Upper lobe of left lung (tissue), 6 donors: ENCODE measurements at regions not wholly inside any gene's neighbourhood (a gene's known extent, or its start where the extent isn't known, plus 50 kb on each side); places are given as distances from the start of the nearest gene placed in this dataset.

ENCODE experiments used
- ATAC-seq, 2 donors: fragments of 200-7000 bp; cut with Tn5 transposase; one replicate each; pipeline ENCODE4 v1.9.1; 2022; ENCODE audit warnings: mild to moderate bottlenecking in 2 of 2, moderate library complexity in 2 of 2; ENCODE audit not compliant: low FRiP score in 2 of 2
- DNase-seq, 2 donors: peaks; one replicate each; pipeline ENCODE4 v3.0.0-alpha.2; 2019 to 2020
- H3K27ac ChIP-seq, 4 donors: fragments of 200-600 bp; sonication (generic); one replicate each; pipeline ENCODE4 v1.5.1; 2016 to 2019
- H3K27me3 ChIP-seq, 4 donors: fragments of 200-600 bp; sonication (generic); one replicate each; pipeline ENCODE4 v1.5.1; 2017 to 2019
- H3K36me3 ChIP-seq, 4 donors: fragments of 200-600 bp; sonication (generic); one replicate each; pipeline ENCODE4 v1.5.1; 2016 to 2019
- H3K4me1 ChIP-seq, 4 donors: fragments of 200-600 bp; sonication (generic); one replicate each; pipeline ENCODE4 v1.5.1; 2018 to 2019
- H3K4me3 ChIP-seq, 4 donors: fragments of 200-600 bp; sonication (generic); one replicate each; pipeline ENCODE4 v1.5.1; 2017 to 2019; ENCODE audit warnings: mild to moderate bottlenecking in 2 of 4, moderate library complexity in 1 of 4
- H3K9me3 ChIP-seq, 4 donors: fragments of 200-600 bp; sonication (generic); one replicate each; pipeline ENCODE4 v1.5.1; 2018 to 2019
- CTCF ChIP-seq, 6 experiments: fragments of 450-650 bp in 4 of 6; fragments of 200-600 bp in 2 of 6; sonication (generic) in 2 of 6; IDR thresholded peaks; one replicate each; pipeline ENCODE4 v1.5.1; 2016 to 2019; ENCODE audit warnings: antibody characterized with exemption in 6 of 6
- EP300 ChIP-seq, 4 donors: sonication (generic); formaldehyde crosslinking; IDR thresholded peaks; one replicate each; pipeline ENCODE4 v1.5.1; 2017; ENCODE audit warnings: antibody characterized with exemption in 4 of 4, control low read depth in 2 of 4
- POLR2A ChIP-seq, 4 donors: fragments of 450-650 bp; IDR thresholded peaks; one replicate each; pipeline ENCODE4 v1.5.1; 2016 to 2017; ENCODE audit warnings: antibody characterized with exemption in 4 of 4, mild to moderate bottlenecking in 2 of 4
- POLR2AphosphoS5 ChIP-seq, 2 donors: sonication (generic); formaldehyde crosslinking; IDR thresholded peaks; one replicate each; pipeline ENCODE4 v1.5.1; 2017; ENCODE audit warnings: antibody characterized with exemption in 2 of 2
- WGBS, 2 donors: methylation state at CpG; one replicate each; pipeline ENCODE4 v1.1.5; 2017 to 2018; 5-methylcytosine and 5-hydroxymethylcytosine counted together
- donor health status: DM: no; HTN: no; CAD: no; lungs with moderate emphysema.
- donor health status: DM: no; HTN: yes; CAD: no; lungs with severe emphysema.

GRCh38 chr7:40987571-40987970 lies 715.3 kb downstream of the INHBA start:
- Histone ChIP-seq H3K36me3 (no peaks in the 10 kb centered on the region), H3K9me3 (no peaks in the 10 kb centered on the region), H3K4me3 (no peak overlapping the region), H3K27ac (no peak overlapping the region), H3K4me1 (no peaks in the 10 kb centered on the region), H3K27me3 (no peaks in the 10 kb centered on the region)
- ATAC-seq (no peak), DNase-seq (no peak)
- 98% methylated on average over 2 of the region's 2 CpGs for WGBS, 2 donors
- TF ChIP-seq POLR2A (IDR thresholded peaks at IDR 0.05) (no peak), EP300 (IDR thresholded peaks at IDR 0.05) (no peak), CTCF (IDR thresholded peaks at IDR 0.05) (no peak), POLR2AphosphoS5 (IDR thresholded peaks at IDR 0.05) (no peak)

GRCh38 chr7:40986351-40986873 lies 716.5 kb downstream of the INHBA start:
- ATAC-seq = peak in 1 of 2 donors; percentile 82

GRCh38 chr7:40983111-40983510 lies 719.8 kb downstream of the INHBA start:
- H3K27me3 ChIP-seq = no peaks in the 10 kb centered on the region
- no peak for DNase-seq
- H3K9me3 ChIP-seq = no peaks in the 10 kb centered on the region
- TF ChIP-seq POLR2A (IDR thresholded peaks at IDR 0.05) (no peak), POLR2AphosphoS5 (IDR thresholded peaks at IDR 0.05) (no peak), CTCF (IDR thresholded peaks at IDR 0.05) (no peak), EP300 (IDR thresholded peaks at IDR 0.05) (no peak)
- no peaks in the 10 kb centered on the region for H3K36me3 ChIP-seq
- no peak overlapping the region for H3K27ac ChIP-seq
- no peak overlapping the region for H3K4me3 ChIP-seq
- 69 to 83% methylated on average over 4 to 5 of the region's 5 CpGs for WGBS, 2 donors
- no peaks in the 10 kb centered on the region for H3K4me1 ChIP-seq
- no peak for ATAC-seq

More at GRCh38 chr7:40986351-40986873, 716.5 kb downstream of the INHBA start:
- no peak overlapping the region for H3K27ac ChIP-seq
- no peaks in the 10 kb centered on the region for H3K27me3 ChIP-seq
- no peaks in the 10 kb centered on the region for H3K9me3 ChIP-seq
- no peaks in the 10 kb centered on the region for H3K4me1 ChIP-seq
- TF ChIP-seq CTCF (IDR thresholded peaks at IDR 0.05) (no peak), POLR2A (IDR thresholded peaks at IDR 0.05) (no peak)
- no peaks in the 10 kb centered on the region for H3K36me3 ChIP-seq
- 77 to 78% methylated on average over 7 of the region's 7 CpGs for WGBS, 2 donors
- DNase-seq = no peak
- no peak overlapping the region for H3K4me3 ChIP-seq

- no peak for DNase-seq
- H3K27me3 ChIP-seq = no peaks in the 10 kb centered on the region
- H3K9me3 ChIP-seq = no peaks in the 10 kb centered on the region
- H3K4me1 ChIP-seq = no peaks in the 10 kb centered on the region
- no peak overlapping the region for H3K27ac ChIP-seq
- no peak for ATAC-seq
- no peaks in the 10 kb centered on the region for H3K36me3 ChIP-seq
- WGBS, 2 donors = 75 to 89% methylated on average over 3 to 6 of the region's 6 CpGs
- TF ChIP-seq EP300 (IDR thresholded peaks at IDR 0.05) (no peak), POLR2A (IDR thresholded peaks at IDR 0.05) (no peak), POLR2AphosphoS5 (IDR thresholded peaks at IDR 0.05) (no peak), CTCF (IDR thresholded peaks at IDR 0.05) (no peak)
- H3K4me3 ChIP-seq = no peak overlapping the region
Measured at GRCh38 chr7:40979296-40979695, 723.6 kb downstream of the INHBA start.

GRCh38 chr7:40978047-40978446 lies 724.8 kb downstream of the INHBA start:
- no peak for TF ChIP-seq CTCF (IDR thresholded peaks at IDR 0.05)
- TF ChIP-seq POLR2A (IDR thresholded peaks at IDR 0.05) = no peak
- TF ChIP-seq EP300 (IDR thresholded peaks at IDR 0.05) = no peak
- TF ChIP-seq POLR2AphosphoS5 (IDR thresholded peaks at IDR 0.05) = no peak
- 50 to 82% methylated on average over 1 of the region's 1 CpG for WGBS, 2 donors

More at GRCh38 chr7:40978047-40978446, 724.8 kb downstream of the INHBA start:
- Histone ChIP-seq H3K27ac (no peak overlapping the region), H3K4me1 (no peaks in the 10 kb centered on the region), H3K36me3 (no peaks in the 10 kb centered on the region), H3K4me3 (no peak overlapping the region), H3K27me3 (no peaks in the 10 kb centered on the region), H3K9me3 (no peaks in the 10 kb centered on the region)
- ATAC-seq (no peak), DNase-seq (no peak)
